Stimulated activated CD4-positive, alpha-beta T cell treated with anti-CD3 and anti-CD28 coated beads, TNF-alpha, amount 100 ng/mL, for 24 hours (primary cell): ENCODE measurements at regions not wholly inside any gene's neighbourhood (a gene's known extent, or its start where the extent isn't known, plus 50 kb on each side); places are given as distances from the start of the nearest gene placed in this dataset.

Experiments
- DNase-seq, 3 experiments: peaks; one replicate each; pipeline ENCODE4 v3.0.0-alpha.2; 2020; ENCODE audit warnings: low read depth in 3 of 3

DNA sequence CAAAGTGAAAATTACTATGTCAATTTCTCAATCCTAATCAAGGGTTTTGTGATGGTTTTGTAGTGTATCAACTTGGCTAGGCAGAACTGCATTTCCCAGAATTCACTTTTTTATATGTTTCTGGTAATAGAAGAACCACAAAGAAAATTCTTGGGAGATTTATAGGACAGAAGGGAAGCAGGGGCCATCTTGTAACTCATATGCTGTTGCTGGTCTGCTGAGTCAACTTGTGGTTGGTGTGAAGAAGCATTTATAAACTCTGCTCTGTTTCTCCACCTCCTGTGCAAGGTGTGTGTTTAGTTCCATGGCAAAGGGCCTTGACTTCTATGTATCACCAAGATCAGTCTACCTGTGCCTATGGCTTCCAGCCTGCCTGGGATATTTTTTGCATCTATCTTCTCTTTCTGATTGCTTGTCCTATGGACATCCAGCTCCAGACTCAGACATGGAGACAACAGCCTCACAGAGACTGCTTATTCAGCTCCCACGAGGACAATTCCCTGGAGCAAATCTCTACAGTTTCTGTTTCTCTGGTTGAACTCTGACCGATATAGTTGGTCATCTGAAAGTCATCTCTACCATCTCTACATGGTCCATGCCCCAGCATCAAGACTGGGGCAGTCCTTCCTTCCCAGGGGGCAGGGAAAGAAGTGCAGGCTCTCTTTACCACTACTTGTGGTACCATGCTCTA lies 364.3 kb upstream of the DDHD1 start:
- no peak for DNase-seq

DNA sequence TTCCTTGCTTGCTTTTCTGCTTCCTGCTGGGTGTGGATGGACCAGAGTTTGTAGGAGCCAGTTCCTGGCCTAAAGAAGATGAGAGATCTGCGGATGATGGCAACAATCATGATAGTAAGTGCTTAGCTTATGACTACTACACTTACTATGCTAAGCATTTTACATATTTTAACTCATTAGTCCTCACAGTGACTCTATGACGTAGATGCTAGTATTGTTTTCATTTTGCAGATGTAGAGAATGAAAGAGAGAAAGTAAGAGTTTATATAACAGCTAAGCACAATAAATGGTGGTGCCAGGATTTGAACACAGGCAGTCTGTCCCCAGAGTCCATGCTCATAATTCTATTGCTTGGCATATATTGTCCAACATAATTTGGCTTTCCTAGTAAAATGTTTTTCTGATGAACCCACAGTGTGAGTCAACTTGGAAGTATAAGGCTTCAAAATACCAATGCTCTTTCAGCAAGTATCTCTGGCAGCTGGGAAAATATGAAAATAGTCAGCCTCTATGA lies 363.2 kb upstream of the DDHD1 start:
- no peak for DNase-seq

DNA sequence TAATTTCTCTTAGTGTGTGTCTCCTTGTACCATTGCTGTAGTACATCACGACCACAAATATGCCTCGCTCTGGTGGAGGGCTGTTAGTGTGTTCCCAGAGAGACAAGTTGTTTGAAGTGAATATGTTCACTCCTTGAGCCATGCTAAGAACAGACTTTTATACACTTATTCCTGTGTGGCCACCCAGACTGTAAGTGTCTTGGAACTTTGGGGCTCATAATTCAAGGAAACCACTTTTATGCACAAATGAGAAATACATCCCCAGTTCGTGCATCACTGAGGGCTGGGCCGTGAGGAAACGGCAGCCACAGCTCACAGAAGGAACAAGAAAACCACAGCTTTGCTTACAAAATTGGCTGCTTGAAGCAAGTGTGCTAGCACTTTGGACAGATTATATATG lies 362.2 kb upstream of the DDHD1 start:
- DNase-seq, result no peak

DNA sequence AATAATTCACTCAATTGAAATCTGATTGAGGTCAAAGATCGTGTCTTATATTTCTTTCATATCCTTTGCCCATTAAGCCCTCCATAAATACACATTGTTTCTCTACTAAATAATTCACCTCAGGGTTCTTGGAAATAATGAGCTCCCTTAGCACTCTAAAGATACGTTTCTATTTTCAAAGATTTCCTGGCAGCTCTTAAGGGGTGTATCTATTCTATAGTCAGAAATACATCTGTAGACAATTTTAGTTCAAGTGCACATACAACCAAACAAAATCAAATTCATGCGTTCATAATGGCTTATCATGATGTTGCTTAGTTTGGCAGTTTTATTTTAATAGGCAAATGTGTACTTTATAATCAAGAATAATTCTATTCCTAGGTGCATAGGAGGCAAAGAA lies 361.1 kb upstream of the DDHD1 start:
- DNase-seq, result no peak

DNA sequence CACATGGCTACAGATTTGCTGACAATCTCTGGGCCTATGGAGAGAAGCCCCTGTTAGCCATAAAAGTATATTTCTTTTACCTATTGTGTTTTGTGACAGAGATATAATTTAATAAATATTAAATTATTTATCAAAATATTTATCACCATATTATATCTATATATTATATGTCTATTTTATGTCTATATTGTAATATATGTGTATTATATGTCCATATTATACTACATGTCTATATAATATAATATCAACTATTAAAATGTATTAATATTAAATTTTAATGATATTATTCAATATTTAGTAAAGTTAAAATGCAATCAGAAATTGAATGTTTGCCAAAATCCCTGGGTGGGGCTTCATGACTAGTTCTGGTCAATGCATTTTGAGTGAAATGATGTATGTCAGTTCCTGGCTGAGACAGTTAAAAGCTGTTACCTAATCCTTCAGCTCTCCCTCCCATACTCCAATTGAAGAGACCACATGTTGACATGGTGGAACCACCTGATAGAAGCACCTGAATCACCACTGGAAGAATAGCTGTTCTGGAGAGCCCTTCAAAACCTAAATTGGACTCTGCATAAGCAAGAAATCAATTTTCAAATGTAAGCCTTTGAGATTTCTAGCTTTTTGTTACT lies 357.3 kb upstream of the DDHD1 start:
- no peak for DNase-seq

DNA sequence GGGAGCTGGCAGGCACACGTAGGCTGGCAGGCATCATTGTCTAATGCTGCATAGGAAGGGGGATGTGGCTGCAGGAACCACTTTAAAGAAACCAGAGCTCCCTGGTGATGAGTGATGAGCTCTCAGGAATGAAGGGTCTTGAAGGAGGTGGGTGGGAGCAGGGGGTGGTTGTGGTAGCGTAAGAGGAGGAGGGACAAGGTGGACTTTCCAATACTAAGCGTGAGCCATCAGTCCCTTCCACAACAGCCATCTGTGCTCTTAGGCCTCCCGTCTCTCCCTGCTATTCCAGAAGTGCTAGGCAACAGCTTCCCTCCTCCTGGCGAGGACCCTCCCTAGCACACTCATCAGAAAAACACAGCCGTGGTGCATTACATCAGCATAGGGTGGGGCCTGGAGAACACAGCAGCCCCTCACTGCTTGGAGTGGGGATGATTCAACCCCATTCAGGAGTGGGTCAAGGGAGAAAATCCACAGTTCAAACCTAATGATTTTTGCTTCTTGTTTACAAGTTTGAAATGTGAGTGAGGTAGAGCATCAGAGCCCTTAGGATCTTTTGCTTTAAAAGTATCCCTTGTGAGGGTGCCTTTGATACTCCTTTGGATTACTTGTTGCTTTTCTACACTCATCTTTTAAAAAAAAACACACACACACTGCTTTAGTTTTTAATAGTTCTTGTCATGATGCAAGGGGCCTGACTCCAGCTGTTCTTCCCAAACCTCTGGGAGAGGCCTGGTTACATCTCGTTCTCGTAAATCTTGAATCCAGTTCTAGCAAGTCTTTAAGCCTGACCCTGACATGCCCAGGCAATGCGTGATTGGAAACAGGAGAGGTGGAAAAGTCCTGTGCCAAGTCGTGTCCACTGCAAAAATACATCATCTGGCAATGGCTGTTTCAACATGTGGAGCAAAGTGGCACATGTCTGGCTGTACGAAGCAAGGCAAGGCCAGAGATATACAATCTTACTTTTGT lies 356.4 kb upstream of the DDHD1 start:
- DNase-seq, result no peak

DNA sequence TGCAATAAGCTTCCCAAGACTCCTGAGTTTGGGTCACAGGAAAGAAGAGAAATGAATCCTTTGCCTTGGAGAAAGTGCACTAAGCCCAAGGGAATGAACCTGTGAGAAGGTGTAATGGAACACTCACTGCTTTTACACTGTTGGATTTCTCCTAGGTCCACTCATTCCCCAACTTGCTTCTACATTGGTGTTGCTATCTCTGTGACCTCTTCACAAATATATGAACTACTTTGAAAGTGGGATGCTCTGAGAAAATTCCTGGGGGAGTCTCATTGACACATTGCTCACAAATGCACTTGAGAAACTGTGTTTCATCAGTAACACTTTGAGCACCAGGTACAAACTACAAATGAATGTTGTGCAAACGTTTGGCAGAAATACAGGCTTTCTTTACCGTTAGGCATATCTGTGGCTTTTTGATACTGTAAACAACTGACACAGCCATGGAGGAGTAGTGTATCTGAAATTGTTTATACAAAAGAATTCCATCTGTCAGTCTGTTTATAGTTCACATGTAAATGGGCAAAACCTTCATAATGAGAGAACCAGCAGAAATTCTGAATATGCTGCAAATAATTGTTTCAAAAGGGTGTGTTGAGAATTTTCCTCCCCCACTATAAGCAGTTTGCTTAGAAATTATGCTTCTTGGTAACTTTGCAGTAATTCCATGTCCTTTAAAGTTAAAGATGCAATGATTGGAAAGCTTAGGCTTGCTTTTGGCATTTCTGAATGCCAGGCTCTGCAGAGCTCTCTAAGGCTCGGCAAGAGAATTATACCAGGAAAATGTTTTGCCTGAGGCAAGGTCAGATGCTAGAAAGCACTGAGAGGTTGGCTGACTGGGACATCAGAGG lies 348.5 kb upstream of the DDHD1 start:
- DNase-seq, result no peak

DNA sequence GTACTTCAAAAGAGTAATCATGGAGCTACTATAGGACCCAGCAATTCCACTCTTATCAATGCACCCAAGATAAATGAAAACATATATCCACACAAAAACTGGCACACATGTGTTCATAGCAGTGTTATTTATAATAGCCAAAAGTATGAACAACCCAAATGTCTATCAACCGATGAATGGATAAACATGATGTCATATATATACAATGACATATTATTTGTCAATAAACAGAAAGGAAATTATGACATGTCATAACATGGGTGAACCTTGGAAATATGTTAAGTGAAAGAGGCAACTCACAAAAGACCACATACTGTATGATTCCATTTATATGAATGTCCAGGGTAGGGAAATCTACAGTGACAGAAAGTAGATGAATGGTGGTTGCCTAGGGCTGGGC lies 347.1 kb upstream of the DDHD1 start:
- no peak for DNase-seq

DNA sequence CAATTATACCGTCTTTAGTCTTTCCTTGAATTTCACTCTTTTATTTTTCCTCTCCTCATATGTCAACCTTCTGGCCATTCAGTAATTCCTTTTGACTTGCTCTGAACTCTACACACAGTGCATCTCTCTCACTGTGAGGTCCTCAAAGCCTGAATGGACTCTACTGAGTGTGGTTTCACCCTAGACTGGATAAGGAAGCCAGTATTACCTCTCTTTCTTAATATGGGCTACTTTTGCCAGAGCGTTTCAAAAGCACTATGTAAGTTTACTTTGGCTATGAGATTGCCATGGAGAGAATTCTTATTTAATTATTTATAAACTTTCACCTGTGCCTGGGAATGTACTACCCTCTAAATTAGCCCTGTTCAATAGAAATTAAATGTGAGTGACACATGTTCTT lies 343.5 kb upstream of the DDHD1 start:
- no peak for DNase-seq

DNA sequence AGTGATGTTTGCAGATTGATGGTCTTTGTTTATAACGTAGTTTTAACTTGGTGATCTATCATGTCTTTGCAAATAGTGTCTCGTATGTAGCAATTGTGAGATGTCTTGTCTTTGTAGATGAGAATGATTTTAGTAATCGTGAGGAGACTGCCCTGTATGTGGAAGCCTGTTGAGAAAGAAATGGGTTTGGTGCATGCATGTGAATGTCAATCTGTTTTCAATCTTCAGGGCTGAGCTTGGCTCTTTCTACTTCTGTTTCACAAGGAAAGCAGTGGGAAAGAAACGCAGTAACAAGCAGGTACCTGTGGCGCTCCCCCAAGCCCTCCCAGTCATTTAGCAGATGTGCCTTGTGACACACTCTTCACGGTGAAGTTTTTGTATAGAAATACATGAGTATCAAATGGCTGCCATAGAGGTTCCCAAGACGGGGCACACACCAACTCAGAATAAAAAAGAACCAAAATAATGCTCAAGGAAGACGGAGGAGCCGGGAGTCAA lies 342.8 kb upstream of the DDHD1 start:
- no peak for DNase-seq

DNA sequence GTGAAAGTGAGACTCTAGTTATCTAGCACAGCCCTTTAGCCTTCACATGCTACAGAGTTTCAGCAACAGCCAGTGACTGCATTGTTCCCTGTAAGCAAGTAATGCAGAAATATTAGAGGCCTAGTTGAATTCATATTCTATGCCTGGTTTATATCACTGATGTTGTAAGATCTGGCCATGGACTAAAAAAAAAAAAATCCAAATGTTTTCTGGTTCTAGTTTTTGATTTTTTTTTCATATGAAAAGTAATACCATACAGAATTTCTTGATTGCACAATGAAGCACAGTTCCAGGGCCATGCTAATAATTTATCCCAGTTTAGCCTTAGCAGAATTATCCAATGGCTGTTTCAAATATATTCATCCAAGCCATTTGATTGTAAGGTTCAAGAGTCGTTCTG lies 341.5 kb upstream of the DDHD1 start:
- no peak for DNase-seq

DNA sequence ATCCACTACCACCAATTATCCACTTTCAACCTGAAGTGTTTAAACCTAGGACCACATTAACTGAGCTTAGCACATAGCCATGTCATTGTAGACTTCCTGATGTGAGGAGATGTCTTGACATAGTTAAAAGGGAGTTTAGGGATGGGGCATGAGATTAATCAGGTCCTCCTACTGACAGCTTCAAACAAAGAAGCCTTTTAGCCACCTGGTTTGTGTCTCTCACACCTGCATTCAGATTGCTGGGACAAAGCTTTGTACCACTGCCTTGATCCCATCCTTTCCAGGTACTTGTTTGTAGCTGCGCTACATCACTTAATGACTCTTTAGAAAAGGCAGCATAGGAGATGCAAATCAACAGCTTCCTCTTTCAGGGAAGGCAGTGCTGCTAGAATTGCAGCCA lies 340.7 kb upstream of the DDHD1 start:
- DNase-seq, result no peak

DNA sequence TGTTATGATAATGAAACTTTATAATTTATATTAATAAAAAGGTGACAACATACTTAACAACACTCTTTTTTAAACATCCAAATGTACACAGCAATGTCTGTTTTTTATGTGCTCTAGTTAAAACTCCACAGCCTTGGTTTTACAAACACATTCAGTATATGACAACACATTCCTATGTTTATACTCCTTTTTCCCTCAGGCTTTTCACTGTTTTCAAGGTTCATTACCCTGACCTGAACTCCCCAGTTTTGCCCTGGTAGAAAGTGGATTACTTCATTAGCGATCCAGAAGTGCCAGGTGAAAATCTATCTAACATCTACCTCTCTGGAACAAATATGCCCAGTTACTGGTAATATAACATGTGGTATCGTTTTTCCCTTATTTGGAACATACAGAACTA lies 340.2 kb upstream of the DDHD1 start:
- no peak for DNase-seq

DNA sequence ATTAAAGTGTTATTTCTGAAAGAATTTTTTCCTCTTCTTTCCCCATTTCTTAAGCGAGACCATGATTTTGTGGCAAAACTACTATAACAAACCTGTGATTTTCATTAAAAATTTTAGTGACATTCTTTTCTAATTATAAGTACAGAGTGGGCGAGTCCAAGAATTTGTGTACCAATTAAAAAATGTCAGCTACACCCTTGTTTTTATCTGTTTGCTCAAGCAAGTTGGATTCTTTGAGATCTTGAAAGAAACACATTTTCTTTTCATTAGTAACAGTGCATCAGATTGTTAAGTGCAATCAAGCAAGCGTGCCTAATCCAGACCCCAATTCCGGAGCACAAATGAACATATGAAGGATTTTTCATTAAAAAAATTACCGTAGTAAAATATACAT lies 338.8 kb upstream of the DDHD1 start:
- DNase-seq, result no peak

DNA sequence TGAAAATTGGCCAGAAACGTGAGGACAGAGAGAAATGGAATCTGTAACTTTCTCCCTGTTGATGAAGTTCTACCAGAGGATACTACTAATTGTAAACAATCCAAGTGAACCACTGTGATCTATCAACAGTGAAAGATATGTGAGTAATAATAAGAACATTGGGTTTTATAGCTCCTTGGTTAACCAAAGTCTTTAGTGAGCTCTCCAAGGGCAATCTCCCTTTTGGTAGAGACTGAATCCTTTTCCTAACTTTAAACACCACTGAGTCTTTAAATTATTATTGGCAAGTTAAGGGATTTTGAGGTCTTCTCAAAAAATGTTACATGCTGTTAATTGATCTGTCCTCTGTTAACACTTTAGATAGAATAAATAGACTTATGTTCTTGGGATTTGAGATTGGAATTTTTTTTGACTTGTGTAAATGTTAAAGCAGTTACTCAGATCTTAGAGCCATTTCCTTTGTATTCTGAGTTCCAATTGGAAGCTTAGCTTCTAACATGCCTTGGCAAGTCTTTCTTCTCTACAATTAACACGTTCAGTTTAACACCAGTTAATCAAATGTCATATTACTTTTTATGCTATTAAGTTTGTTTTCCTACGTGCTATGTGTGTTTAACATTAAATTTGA lies 338.2 kb upstream of the DDHD1 start:
- DNase-seq, result no peak

DNA sequence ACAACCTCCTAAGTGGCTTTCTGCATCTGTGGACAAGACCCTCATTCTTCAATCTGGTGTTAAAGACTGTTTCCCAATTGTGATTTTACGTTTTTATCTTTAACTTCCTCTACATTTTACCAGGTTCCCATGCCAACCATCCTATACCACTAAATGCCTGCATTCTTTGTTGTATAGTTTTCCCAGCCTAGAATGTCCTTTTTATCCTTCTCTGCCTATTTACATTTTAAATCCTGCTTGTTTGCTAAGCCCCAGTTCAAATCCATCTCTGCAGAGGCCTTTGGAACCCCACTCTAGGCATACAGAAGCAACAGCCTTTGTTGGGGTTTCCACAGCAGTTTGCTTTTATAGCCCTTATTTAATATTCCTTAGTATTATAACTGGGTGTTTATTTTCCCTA lies 325.1 kb upstream of the DDHD1 start:
- DNase-seq, result no peak

DNA sequence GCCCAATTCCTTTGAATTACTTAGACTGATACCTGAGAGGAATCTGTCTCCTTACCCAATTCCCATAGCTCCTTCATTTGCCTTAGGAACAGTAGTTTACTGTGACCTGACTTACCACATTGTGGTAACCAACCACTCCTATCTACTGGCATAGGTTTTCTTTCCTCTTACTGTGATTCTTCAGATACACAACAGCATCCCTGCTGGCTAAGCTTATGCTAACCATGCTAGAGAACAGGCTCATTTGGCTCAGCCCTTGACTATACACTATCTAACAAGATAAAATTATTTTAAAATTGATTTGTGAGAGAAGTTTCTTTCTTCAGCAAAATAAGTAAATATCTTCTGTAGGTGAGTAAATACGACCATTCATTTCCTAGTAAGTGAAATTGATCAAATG lies 320.4 kb upstream of the DDHD1 start:
- DNase-seq, result no peak

DNA sequence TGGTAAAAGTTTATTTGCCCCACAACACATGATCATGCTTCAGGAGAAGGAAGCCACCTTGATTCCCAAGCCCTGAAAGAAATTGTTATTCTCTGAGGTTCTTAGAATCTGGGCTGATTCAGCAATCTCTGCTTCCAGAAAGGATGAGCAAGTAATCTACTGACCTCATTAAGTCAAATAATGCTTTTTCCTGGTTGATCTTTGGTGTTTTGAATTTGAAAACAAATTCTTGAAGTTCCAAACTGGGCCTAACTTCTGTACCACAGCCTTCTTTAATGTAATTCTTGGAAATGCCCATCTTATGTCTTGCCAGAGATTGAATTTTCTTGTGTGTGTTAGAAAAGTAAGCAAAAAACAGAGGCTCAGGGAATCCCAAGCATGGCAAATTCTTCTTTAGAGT lies 319.2 kb upstream of the DDHD1 start:
- DNase-seq, result no peak

DNA sequence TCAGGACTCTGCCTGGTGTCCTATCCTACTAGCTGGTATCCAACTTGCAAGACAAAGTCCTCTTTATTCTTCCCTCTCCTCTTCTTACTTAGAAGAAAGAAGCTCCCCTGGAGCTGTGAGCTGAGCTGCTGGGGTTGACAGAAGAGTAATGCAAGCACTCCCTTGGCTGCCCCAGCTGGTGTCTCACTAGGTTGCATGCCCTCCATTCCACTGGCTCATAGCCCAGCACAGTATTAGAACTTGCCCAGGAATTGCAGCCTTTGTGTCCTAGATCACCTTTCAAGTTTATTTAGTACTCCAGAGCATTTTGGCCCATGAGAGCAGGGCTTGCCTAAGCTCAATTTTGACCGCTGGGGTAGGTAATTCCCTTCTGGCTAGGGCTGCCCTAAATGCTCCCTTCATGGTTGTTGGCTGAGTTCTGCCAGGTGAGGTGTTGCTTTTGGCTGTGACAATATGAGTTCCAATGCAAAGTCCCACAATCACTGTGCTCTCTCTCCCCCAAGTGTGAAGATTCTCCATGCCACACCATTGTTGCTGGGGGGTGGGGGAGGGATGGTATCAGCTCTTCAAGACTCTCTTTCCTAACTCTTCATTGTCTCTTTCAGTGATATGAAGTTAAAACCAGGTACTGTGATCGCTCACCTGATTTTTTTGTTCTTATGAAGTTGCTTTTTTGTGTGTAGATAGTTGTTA lies 317.4 kb upstream of the DDHD1 start:
- no peak for DNase-seq

DNA sequence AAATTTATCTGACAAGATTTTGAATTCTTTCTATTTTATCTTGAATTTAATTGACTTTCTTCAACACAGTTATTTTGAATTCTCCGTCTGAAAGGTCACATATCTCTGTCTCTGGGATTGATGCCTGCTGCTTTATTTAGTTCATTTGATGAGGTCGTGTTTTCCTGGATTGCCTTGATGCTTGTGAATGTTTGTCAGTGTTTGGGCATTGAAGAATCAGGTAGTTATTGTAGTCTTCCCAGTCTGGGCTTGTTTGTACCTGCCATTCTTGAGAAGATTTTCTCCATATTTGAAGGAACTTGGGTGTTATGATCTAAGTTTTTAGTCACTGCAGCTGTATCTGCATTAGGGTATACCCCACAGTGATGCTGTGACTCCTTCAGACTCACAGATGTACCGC lies 315.8 kb upstream of the DDHD1 start:
- DNase-seq, result no peak
